ENCODE measurements at regions not wholly inside any gene's neighbourhood (a gene's known extent, or its start where the extent isn't known, plus 50 kb on each side); places are given as distances from the start of the nearest gene placed in this dataset.
"Not testable (repeated sequence)": the region's sequence is repeated elsewhere in the genome, so short reads cannot be mapped to it uniquely, and the experiment has no call there.

DNA sequence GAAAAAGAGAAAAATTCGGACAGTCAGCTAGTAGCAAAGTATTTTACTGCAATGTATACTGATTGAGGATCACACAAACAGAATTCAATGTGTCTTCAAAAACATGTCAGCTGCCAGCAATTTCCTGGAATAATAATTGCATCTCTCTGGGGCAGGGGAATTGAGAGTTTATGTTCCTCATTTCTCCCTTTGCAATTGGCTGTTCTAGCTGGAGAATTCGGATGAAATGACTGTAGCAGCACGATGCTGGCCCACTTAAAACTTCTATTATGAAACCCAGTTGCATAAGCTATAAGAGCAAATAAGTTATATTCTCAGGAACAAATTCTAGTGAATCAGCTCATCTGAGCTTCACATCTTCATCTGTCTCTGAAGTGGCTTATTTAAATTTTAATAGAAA, 99.9 kb upstream of the CPEB2 start:
- DNase-seq = no peak

GRCh38 chr4:14903321-14903720, 99.0 kb upstream of the CPEB2 start:
- DNase-seq = no peak

- DNase-seq = no peak
Measured at GRCh38 chr4:14906805-14907204, 95.5 kb upstream of the CPEB2 start.

DNA sequence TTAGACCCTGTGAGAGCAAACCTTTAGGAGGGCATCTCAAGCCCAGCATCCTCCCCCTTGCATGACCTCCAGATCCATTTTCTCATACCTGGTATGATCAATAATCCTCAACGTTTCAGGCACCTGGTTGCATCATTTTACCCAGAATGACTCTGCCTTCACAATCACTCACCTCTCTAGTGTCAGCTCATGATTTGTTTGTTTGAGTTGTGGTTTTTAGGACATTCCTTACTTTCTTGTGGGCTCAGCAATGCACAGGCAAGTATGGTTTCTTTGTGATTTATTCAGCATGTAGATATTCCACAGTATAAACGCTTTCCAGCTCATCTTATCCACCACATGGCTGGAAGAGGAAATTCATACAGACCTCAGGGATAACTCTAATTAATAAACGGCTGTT, 93.6 kb upstream of the CPEB2 start:
- no peak for DNase-seq

GRCh38 chr4:14910411-14910810, 91.9 kb upstream of the CPEB2 start:
- no peak for DNase-seq

DNA sequence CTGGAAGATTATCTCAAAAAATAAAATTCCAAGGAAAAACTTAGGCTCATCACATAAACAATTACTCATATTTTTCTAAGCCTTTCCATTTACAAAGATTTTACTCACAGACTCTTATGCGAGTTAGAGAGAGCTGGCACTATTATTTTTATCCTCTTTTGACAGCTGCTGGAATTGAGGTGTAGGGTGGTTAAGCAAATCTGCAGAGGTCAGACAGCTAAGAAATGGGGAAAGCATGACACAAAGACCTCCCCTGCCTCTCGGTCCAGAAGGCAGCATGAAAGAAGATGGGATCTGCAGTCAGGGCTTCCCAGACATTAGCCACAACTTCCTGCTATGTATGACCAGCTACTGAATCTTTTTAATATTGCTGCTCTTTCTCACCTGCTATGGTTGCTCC, 89.9 kb upstream of the CPEB2 start:
- no peak for DNase-seq

GRCh38 chr4:14915018-14915417, 87.3 kb upstream of the CPEB2 start:
- DNase-seq = no peak

DNA sequence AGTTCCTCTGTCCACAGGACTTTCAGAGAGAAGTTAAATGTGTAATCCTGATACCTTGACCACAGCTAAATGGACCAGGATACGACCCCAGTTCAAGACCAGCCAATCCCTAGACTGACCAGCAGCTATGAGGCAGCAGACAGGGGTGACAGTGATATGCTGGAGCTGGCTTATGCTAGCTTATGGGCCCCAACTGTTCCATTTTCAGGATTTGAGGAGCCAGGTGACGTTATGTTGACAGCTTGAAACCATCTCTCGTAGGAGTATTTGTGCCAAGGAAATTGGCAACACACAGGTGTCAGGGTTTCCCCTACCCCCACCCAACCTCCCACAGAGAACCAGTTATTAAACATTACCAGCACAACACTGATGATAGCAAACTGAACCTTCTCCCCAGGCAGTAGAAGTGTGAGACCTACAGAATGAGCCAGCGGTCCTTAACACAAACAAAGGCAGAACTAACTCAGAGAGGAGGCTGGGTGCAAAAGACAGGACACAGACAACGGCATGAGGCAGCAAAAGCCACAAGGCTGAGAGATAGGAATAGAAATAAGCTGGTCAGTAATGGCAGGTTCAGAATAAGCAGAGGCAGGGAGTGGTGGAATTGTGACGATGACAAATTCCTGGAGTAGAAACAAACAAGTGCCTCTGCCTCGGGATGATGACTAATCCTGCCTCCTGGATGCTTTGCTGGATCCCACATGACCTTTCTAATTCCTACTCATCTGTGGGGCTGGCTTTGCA, 85.6 kb upstream of the CPEB2 start:
- no peak for DNase-seq

DNA sequence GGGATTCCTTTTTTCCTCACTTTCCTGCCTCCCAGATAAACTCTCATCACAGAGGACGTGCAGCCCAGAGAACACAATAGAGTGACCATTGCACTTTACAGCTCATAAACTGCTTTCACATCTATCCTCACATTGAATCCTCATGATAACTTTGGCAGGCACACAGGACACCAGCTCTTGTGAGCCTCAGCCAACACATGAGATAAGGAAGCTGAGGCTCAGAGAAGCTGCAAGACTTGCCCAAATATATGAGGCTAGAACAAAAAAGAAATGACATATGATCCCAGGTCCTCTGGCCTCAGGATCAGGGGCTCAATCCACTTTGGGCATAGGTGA, 85.0 kb upstream of the CPEB2 start:
- no peak for DNase-seq

DNA sequence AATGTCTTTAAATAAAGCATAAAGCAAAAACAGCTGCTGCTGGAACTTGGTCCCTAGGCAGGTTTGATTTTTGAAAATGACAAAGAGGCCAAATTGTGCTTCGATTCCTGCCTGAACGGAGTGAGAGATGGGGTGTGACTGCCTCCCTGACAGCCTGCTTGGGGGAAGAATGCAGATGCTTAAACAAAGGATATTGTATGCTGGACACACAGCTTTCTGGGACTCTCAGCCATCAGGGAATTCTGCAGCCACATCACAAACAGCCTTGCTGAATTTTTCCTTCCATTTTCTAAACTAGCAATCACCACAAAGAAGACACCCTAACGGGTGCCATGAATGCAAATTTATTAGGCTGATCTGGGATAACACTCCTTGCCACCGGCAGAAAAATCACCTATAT, 83.9 kb upstream of the CPEB2 start:
- DNase-seq = no peak

DNA sequence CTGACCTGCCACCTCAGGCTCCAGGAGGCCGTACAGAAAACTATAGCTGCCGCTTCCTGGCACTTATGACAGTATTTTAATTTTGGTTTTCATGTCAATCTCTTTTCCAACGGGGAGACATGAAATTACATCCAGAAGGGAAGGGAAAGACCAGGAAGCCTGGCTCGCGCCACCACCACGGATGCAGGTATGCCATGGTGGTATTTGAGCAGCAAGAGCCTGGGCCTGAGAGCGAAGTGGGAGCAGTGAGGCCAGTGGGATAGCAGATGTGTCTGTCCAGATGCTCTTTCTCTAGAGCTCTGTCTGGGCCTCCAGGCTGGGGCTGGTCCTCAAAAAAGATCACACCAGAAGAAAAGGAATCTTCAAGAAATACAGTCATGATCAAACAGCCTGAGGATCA, 82.5 kb upstream of the CPEB2 start:
- no peak for DNase-seq

DNA sequence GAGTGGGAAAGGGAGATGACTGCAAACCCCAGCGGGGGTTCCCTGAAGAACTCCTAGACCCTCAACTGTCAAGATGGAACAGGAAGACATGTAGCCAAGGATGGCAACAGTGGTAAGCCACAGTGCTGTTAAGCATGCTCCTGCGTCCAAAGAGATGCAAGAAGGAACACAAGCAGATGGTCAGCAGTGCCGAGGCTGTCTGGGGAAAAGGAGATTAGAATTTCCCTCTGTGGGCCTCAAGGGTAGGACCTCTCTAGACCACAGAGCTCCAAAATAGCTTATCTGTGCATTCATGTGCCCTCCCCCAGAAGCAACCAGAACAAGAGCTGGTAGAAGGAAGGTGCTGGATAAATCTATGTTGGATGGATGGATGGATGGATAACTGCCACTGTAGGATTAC, 82.0 kb upstream of the CPEB2 start:
- DNase-seq = no peak

DNA sequence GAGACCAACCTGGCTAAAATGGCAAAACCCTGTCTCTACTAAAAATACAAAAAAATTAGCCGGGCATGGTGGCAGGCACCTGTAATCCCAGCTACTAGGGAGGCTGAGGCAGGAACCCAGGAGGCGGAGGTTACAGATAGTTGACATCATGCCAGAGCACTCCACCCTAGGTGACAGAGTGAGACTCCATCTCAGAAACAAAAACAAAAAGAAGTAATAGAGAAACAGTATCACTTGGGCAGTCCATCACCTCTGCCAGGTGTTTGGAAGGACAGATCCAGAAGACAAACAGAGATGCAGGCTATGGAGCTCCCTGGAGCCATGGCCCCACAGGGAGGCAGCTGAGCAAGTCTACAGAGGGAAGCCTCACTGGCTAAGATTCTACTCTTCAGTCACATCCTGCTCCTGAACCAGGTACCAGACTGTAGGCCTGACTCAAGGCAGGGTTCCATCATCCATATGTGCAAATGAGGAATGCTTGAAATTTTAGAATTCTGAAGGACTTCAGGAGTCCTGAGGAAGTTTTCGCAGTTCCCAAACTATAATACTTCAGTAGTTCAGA, 81.4 kb upstream of the CPEB2 start:
- no peak for DNase-seq

DNA sequence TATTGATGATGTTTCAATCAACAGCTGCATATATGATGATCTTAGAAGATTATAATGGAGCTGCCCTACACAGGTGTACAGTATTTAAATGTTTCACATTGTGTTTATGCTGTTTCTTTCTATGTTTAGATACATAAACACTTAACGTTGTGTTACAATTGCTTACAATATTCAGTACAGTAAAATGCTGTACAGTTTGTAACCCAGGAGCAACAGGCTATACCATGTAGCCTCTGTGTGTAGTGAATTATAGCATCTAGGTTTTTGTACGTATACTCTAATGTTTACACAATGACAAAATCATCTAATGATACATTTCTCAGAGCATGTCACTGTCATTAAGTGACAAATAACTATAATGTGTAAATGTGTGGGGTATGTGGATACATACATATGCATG, 80.5 kb upstream of the CPEB2 start:
- DNase-seq = not testable (repeated sequence)

- no peak for DNase-seq
Measured at GRCh38 chr4:14924076-14924811, 78.0 kb upstream of the CPEB2 start.

GRCh38 chr4:14924812-14925344, 77.4 kb upstream of the CPEB2 start:
- no peak for DNase-seq

- no peak for DNase-seq
Measured at GRCh38 chr4:14925471-14925870, 76.8 kb upstream of the CPEB2 start.

DNA sequence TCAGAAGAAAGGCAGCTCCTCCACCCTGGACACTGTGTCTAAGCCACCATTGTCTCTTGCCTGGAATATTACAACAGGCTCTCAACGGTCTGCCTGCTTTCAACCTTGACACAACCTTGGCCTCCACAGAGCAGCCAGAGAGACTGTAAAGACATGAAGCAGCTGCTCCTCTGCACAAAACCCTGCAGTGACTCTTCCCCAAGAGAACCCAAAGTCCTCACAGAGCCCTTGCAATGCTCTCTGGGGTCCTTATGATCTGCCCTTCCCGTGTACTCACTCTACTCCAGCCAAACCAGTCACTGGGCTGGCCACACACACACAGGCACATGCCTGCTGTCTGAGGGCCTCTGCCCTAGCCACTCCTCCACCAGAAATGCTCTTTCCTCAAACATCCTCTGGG, 75.9 kb upstream of the CPEB2 start:
- DNase-seq = no peak

GRCh38 chr4:14928035-14928434, 74.2 kb upstream of the CPEB2 start:
- DNase-seq = no peak

GRCh38 chr4:14929669-14930068, 72.6 kb upstream of the CPEB2 start:
- DNase-seq = no peak

DNA sequence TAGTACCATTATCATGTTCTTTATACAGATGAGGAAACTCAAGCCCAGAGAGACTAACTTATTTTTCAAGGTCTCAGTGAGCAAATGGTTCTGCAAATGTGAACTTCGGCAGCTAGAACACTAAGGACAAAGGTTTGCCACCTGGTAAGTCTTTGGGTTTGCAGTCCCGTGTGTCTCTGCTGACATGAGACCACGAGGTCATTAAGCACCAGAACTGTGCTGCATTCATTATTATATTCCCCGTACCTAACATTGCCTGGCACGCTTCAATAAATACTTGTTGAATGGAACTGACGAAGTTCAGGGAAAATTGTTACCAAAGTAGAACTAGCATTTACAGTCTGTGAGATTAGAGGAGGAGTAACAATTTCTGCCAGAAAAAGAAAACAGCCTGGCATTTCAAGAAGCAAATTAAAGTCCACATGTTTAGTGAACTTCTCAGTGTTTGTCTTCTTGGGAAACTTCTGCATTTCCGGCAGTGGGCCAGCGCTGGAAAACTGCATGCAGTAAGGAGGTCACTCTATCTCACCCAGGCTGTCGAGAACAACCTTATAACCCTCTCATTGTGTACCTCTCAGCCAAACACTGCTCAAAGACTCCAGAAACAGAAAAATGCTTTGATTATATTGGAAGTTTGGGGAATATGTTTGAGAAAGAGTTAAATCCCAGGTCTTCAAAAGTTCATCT, 67.4 kb upstream of the CPEB2 start:
- no peak for DNase-seq

- no peak for DNase-seq
Measured at GRCh38 chr4:14943749-14944148, 58.5 kb upstream of the CPEB2 start.

GRCh38 chr4:14952352-14952751, 49.9 kb upstream of the CPEB2 start:
- DNase-seq = no peak
